Stimulated activated CD4-positive, alpha-beta T cell treated with anti-CD3 and anti-CD28 coated beads, Interleukin-1b, Interleukin-23, amount 100 ng/mL, for 24 hours (primary cell): ENCODE measurements at regions not wholly inside any gene's neighbourhood (a gene's known extent, or its start where the extent isn't known, plus 50 kb on each side); places are given as distances from the start of the nearest gene placed in this dataset.

Source experiments
- DNase-seq, 4 experiments: peaks; one replicate each; pipeline ENCODE4 v3.0.0-alpha.2; 2020; ENCODE audit warnings: low read depth in 4 of 4, low spot score in 1 of 4

DNA sequence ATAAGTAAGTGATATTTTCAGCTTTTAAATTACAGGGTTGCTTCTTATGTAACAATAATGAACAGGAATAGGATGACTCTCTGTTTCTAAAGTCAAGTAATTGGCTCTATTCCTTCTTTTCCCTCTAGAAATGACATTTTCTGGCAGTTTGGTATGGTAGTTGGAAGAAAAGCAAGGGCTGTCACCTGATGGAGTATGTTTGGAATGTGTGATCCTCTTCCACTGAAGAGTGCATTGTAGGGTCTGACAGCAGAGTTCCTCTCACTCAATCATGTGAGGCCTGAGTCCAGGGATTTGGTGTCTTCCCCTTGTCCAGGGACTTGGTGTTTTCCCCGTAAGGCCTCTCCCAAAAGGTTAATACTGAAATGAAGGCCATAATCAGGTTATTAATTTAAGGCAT is 233.8 kb upstream of the FBXL7 start:
- no peak for DNase-seq

DNA sequence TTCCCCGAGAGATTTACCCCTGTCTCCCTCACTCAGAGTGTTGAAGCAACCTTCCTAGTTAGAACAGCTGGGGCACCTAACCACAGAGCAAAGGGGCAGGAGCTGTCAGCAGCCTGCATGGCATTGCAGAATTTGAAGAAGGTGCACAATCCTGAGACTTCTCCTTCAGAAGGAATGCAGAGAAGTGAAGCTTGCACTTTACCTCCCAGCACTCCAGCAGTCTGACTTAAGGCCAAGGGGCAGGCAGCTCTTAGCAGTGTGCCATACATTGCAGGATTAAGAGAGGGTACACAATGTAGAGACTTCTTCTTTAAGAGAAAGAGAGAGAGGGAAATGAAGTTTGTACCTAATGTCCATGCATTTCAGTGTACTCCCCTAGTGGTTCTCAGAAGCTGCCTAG is 236.0 kb upstream of the FBXL7 start:
- DNase-seq = no peak

DNA sequence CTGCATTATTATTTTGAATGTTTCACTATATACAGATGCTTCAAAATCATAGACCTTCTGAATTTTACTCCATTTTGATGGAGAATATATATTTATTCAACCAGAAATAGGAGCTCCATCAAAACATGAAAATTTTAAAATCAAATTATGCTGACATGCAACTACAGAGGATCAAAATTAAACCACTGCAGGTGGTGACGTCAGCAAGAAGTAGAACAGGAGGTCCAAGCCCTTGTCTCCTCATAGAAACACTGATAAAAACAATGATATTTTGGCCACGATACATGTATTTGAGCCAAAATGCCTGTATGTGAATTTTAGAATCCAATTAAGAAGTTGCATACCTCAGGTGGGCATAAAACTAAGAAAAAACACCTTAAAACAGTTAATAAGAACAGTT is 236.6 kb upstream of the FBXL7 start:
- DNase-seq = no peak

DNA sequence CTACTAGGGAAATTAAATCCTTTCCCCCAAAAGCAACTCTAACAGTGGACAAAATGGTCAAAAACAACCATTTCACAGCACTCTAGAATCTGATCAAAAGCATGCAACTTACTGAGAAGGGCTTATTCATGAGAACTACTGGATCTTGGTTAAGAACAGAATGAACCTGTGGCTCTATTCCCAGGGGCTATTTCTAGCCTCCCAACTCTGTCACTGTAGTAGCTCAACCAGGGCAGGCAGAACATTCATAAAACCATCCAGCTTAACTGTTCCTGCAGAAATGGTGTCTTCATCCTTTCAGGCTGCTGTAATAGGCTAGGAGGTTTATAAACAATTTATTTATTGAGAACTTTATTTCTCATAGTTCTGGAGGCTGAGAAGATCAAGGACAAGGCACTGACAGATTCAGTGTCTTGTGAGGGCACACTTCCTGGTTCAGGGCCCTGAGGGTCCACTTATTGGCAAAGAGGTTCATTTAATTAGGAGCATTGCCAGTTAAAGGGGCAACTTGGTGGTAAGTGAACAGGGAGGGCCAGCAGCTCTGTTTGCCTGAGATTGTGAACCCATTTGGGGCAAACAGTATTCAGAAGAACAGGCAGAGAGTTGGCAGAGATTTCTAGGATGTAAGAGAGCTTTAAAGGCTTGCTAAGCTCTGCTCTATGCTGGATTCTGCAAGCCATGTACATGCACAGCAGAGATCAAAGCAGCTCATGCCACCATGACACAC is 238.5 kb upstream of the FBXL7 start:
- no peak for DNase-seq

DNA sequence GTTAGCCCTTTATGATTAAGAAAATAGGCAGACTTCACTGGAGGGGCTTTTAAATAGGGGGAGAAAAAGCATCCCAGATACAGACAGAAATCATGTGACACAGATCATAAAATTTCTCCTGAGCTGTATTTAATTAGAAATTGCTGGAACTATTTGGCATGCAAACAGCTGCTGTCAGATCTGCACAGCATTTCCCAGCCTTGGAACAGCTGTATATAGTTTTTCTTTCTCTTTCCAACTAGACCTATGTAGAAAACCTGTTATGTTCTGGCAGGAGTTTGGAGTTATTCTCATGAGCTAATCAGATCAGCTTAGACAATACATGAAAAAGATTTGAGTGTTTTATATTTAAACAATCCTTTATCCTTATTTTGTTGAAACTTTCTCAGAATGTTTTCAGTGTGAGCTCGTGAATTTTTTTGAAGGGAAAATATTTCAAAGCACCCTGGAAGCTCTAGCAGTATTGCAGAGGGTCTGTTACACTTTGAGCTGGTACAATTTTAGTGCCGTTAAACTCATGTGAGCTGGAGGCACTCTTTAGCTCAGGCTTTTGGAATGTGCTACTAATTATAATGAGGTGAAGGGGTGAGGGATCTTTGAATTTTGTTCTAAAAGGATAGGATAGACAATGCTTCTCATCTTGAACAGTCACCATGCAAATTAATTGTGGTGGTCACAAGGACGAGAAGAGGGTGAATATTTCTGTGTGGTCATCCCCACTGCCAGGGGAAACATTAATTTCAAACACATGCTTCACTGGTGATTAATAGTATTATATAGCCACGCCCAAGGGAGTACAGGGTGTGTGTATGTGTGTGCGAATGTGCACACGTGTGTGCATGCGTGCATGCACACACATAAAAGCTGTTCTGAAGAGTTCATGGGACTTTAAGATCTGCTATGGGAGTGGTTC is 239.4 kb upstream of the FBXL7 start:
- no peak for DNase-seq

DNA sequence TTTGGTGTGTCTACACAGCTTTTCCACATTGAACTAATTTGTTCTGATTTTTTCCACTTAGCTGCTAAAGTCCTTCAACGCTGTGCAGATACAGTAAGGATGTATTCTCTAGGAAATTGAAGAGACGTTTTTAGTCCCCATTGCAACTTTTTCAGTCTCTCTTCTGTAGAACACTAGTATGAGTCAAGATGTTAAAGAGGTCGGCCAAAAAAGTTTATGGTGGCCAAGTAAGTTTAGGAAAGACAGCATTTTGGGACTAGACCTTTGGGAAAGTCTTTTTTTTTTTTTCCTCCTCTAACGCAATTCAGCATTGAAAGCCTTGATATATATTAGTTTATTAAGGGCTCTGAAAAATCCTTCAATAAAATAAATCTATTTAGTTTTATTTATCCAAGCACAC is 243.5 kb upstream of the FBXL7 start:
- DNase-seq = no peak

DNA sequence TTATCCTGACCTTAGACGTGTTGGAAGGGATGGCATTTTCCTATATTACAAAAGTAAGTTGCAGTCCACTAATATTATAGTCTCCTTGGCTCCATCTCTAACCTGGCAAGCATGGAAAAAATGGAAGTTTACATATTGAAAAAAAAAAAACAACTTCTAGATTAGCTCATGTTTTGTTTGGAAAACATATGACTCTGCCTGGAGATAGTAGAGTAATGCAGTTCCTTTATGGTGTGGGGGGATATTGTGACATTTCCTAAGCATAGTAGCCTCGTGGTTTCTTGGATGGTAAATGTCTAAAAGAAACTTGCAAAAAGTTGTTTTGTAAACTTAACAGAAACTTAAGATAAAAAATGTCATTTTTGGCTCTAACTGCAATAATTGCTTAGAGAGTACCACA is 244.4 kb upstream of the FBXL7 start:
- DNase-seq = no peak

DNA sequence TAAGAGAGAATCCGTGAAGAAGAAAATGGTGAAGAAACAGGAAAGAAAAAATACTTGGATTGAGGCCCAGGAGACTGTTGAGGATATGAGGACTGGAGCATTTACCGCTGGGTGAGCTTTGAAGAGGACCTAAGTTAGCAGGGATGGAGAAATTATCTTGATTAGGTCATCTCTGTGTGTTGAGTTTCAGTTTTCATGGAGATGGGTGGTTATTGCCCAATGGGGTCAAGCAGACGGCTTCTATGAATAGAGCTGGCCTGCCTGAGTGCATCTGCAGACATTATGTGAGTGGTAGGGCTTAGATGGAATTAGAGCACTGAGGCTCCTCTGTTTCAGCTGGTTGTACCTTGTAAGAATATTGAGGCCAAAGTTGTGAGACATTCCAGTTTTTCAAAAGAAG is 245.4 kb upstream of the FBXL7 start:
- DNase-seq = no peak

DNA sequence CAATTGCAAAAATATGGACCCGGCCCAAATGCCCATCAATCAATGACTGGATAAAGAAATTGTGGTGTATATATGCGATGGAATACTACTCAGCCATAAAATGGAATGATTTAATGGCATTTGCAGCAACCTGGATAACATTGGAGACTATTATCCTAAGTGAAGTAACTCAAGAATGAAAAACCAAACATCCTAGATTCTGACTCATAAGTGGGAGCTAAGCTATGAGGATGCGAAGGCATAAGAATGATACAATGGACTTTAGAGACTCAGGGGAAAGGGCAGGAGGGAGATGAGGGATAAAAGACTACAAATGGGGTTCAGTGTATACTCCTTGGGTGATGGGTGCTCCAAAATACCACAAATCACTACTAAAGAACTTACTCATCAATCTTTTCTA is 247.6 kb upstream of the FBXL7 start:
- DNase-seq = no peak

DNA sequence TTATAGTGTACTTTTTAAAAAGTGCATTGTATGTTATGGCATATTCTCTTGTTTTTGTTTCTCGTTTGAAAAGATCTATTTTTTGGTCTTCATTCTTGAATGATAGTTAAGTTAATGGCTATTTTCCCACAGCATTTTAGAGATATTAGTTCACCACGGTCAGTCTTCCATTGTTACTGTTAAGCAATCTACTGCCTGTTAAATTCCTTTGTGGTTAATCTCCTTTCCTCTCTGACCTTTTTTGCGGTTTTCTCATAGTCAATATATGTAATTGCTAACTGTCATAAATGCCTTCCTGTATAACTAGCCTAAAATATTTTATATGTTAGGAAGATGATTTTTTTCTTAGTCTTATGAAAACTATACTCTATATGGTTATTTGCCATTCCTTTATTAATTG is 250.8 kb upstream of the FBXL7 start:
- no peak for DNase-seq

DNA sequence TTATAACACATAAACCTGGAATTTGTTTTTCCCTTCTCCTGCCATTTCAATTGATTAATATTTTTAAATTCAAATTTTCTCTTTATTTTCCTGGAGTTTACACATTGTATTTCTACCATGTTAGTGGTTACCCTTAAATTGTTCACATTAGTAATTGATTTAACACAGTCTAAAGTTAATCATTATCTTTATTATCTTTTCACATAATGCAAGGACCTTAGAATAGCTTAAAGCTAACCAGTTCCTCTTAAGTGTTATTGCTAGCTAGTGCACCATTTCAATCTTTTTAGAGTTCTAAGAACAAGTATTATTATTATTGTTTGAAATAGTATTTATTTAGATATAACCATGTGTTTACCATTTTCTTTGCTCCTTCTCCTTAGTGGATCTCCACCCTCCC is 251.2 kb upstream of the FBXL7 start:
- no peak for DNase-seq

DNA sequence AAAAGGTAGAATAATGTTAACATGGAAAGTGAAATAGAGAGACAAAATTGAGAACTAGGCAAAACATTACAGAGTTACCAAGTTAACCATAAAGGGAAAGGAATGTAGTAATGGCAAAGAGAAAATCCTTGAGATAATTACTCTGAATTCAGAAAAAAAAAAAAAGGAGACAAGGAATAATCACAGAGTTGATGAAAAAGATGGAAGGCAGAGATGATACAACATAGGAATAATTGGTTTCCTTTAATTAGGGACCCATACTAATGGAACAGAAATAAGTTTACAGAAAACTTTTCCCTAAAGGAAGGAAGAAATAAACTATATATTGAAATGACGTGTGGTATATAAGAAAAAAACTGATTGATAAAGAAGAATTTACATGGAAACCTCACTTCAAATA is 254.1 kb upstream of the FBXL7 start:
- DNase-seq = no peak

DNA sequence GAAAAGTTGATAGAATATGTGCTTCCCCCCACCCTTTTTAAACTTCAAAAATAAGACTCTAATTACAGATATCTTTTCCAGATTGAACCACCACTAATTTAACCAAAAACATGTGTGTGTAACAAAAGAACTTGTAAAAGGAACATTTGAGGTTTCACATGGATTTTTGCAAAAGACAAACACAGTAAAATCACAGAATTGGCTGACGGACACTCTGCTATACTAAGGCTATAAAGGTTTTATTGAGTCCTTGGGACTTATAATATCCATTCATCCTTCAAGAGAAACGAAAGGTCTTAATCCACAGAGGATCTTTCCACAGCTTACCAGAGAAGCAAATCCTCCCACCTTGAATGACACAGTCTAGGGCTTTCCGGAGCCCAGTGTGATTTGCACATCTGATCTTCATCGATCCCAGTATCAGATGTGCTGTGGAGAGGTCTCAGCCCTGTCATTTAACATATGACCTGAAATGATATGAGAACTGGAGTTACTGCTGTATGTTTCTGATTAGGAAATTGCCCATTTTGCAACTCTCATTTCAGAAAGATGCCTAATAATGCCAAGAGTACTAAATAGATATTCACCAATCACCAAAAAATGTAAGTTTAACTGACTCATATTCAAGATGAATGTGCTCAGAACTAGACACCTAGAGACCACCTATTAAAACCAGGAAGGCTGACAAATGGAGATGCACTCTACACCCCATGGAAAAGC is 256.5 kb upstream of the FBXL7 start:
- no peak for DNase-seq

DNA sequence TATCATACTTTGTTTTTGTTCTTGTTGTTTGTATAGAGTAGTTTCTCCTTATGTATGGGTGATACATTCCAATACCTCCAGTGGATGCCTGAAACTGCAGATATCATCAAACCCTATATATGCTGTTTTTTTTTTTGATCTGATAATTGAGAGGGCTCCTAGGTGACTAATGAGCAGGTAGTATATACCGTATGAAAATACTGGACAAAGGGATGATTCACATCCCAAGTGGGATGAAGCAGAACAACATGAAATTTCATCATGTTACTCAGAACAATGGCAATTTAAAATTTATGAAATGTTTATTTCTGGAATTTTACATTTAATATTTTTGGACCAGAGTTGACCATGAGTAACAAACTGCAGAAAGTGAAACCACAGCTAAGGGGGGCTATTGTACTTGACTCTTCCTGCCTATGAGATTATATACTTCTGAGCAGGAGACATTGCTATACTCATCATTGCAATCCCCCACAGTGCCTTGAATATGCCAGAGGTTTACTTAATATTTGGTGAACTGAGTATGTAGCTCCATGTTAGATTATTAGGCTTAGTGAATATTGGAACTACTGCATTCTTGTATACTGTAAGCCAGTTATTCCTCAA is 258.7 kb upstream of the FBXL7 start:
- DNase-seq = no peak

DNA sequence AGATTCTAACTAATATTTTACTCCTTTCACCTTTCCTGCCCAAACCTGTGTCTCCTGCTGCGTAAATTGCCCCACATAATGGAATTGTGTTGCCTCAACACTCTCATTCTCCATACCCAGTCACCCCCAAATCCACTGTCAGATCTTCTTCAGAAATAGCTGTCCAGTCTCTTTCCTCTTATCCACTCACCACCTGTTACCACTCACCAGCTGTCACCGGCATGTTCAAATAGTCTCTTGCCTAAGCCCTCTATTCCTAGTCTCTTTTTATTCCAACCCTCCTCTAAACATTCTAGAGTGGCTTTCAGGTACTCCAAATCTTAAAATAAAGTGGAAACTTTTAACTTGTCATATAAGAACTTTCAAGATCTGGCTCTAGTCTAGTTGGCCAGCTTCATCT is 262.0 kb upstream of the FBXL7 start:
- no peak for DNase-seq

DNA sequence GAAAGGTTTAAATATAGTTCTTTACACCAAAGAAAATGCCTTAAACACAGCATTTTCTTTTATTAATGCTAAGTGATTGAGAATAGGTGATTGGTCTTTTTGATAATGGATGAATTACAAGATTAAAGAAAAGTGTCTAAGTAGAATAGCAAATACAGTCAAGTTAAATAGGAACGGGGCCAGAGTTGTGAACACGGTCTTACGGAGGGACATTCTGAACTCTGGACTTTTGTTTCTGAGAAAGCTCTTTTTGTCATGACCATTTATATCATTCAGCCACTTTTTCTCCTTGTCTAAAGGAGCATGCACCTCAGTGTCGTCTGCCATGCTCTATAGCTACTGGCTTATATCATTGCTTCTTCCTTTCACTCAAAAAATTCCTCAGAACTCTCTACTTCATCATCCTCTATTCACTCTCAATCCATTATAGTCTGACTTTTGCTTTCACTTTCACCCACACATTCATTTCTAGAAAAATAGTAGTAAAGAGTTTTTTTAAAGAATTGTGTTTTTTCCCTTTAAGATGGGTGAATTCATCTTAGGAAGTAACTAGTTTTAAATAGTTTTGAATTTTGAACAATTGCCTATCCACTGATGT is 263.0 kb upstream of the FBXL7 start:
- DNase-seq = no peak

DNA sequence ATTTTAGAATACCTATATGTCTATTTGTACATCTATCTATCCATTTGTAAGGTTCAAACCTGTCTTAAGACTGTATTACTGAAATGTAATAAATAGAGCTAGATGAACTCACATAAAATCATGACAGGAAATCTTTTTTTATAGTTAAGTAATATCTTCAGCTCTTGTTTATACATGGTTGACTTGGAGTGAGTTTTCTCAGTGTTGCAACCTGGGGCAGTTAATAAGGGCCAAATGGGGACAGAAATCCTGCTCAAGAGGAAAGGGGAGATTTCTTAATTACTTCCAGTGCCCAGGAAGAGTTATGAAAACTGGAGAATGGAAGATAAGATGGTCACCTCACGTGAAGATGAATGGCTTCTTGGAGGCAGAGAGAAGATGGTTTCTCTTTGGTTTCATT is 265.1 kb upstream of the FBXL7 start:
- DNase-seq = no peak

DNA sequence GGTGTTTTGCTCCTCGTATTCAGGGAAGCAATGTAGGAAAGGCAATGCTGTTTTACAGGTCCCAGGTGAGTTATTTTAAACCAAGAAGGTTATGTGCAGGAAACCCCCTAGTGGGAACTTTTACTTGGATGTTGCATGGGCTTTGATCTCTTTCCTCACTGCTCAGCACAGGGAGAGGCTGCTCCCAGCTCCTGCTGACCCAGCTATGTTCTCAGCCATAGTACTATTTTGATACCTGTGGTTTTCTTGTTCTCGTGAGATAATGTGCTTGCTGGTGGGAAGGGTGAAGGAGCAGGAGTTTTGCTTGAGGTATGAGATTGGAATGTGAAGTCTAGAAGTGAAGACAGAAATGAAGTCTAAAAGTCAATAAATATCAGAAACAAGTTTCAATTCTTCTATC is 265.6 kb upstream of the FBXL7 start:
- DNase-seq = no peak

DNA sequence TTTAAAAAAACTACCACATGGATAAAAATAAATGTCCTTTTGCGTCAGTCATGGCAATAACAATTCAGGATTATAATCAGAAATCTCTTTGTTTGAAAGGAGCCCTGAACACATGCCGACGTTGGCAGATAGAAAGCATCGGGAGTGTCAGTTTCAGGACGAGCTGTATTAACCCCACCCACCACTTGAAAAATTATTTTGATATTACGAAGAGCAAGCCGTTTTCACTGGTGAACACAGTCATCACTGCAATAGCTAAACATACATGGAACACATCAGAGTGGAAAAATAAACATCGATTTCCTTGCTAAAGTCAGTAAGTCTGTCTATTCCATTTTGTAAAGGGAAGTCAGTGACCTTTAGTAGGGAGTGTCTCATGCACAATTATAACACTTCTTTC is 266.4 kb upstream of the FBXL7 start:
- no peak for DNase-seq

DNA sequence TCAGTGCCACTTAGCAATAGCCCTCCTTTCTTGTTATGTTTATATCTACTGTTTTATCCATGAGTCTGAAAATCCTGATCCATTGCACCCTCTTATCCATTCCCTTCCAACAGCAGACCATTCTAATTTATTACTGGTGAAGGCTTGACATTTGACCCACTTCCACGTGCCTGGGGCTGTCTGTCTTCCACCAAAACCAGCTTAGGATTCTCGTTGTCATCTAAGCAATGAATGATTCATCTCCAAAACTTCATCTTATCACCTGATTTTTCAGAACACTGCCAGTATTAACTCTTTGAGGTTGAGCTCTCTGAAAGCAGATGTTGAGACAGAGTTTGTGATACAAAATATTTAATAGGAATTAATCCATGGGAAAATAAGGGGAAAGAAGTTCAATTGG is 277.8 kb upstream of the FBXL7 start:
- DNase-seq = no peak

DNA sequence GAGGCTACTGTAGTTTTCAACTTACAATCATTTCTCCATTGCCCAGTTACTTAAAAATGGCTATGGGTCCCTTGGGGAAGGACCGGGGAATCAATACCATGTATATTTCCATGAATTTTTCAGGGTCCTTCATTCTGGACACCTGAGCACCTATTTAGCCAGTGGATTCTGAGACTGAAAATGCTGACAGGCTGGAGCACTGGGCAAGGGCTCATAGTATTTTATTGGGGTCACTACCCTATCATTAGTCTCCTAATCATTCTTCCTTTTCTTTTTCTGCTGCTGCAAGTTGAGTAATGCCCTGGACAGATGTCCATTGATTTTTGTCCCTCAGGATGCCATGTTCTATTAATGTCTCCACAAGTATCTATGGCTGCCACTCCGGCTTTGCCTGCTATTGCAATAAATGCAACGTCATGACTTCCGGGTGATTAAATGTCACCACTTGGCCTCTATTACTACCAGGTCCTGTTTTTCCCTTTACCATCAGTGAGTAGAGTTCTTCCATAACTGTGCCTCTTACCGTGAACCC is 279.3 kb upstream of the FBXL7 start:
- DNase-seq = no peak
